Common myeloid progenitor, CD34-positive (primary cell): ENCODE measurements at regions not wholly inside any gene's neighbourhood (a gene's known extent, or its start where the extent isn't known, plus 50 kb on each side); places are given as distances from the start of the nearest gene placed in this dataset.

ENCODE experiments used
- CTCF ChIA-PET: fragments of 350-600 bp; sonication (Branson Sonifier 250); formaldehyde crosslinking; loops from one replicate; lab custom pipeline; 2021; ENCODE audit warnings: antibody characterized with exemption; lab: Charles Lee
- POLR2A ChIA-PET: fragments of 350-600 bp; sonication (Branson Sonifier 250); formaldehyde crosslinking; loops from one replicate; lab custom pipeline; 2021; ENCODE audit warnings: antibody characterized with exemption; lab: Charles Lee
- DNase-seq, 3 donors: peaks; one replicate each; pipeline versions ENCODE4 v3.0.0 to v3.0.0-alpha.2; 2013
- H3K27ac ChIP-seq, 2 experiments: 1 replicate in 1 of 2; 2 replicates in 1 of 2; pipeline ENCODE4 v1.7.0; 2013; ENCODE audit warnings: inconsistent platforms in 2 of 2, low read length in 2 of 2, mild to moderate bottlenecking in 2 of 2, low read depth in 1 of 2, moderate library complexity in 1 of 2; ENCODE audit not compliant: severe bottlenecking in 2 of 2, insufficient read depth in 1 of 2, poor library complexity in 1 of 2
- H3K27me3 ChIP-seq, 5 experiments: replicated peaks in 2 of 5; 1 replicate in 3 of 5; 2 replicates in 2 of 5; pipeline versions ENCODE4 v1.6.1 to v1.7.0; 2013; ENCODE audit warnings: low read length in 4 of 5, mild to moderate bottlenecking in 2 of 5, moderate library complexity in 2 of 5, inconsistent platforms in 1 of 5; ENCODE audit not compliant: insufficient read depth in 5 of 5, control insufficient read depth in 4 of 5
- H3K36me3 ChIP-seq, 4 experiments: 1 replicate in 2 of 4; 2 replicates in 2 of 4; pipeline versions ENCODE4 v1.6.1 to v1.7.0; 2013; ENCODE audit warnings: low read length in 3 of 4, control low read depth in 1 of 4, mild to moderate bottlenecking in 1 of 4; ENCODE audit not compliant: control insufficient read depth in 4 of 4, insufficient read depth in 4 of 4
- H3K4me1 ChIP-seq, 4 experiments: 1 replicate in 3 of 4; 2 replicates in 1 of 4; pipeline versions ENCODE4 v1.6.1 to v1.7.1; 2013; ENCODE audit warnings: low read length in 3 of 4, mild to moderate bottlenecking in 3 of 4, control low read depth in 1 of 4, inconsistent platforms in 1 of 4, moderate library complexity in 1 of 4; ENCODE audit not compliant: control insufficient read depth in 4 of 4, insufficient read depth in 4 of 4; ENCODE audit errors: control extremely low read depth in 1 of 4
- H3K4me3 ChIP-seq, 7 experiments: 1 replicate in 4 of 7; 2 replicates in 3 of 7; pipeline versions ENCODE4 v1.5.1 to v1.7.0; 2013; ENCODE audit warnings: mild to moderate bottlenecking in 7 of 7, low read length in 6 of 7, moderate library complexity in 6 of 7, inconsistent platforms in 2 of 7, low read depth in 2 of 7, control low read depth in 1 of 7; ENCODE audit not compliant: insufficient read depth in 4 of 7, control insufficient read depth in 1 of 7; ENCODE audit errors: extremely low read depth in 1 of 7
- H3K9me3 ChIP-seq, 5 experiments: 1 replicate in 4 of 5; 2 replicates in 1 of 5; pipeline versions ENCODE4 v1.6.1 to v1.7.1; 2013; ENCODE audit warnings: low read length in 4 of 5, mild to moderate bottlenecking in 2 of 5, inconsistent platforms in 1 of 5, low read depth in 1 of 5, moderate library complexity in 1 of 5; ENCODE audit not compliant: control insufficient read depth in 4 of 5, insufficient read depth in 2 of 5; ENCODE audit errors: control extremely low read depth in 1 of 5
- WGBS: methylation state at CpG from one replicate; pipeline ENCODE4 v1.1.5; 2013; ENCODE audit not compliant: insufficient coverage; 5-methylcytosine and 5-hydroxymethylcytosine counted together

DNA sequence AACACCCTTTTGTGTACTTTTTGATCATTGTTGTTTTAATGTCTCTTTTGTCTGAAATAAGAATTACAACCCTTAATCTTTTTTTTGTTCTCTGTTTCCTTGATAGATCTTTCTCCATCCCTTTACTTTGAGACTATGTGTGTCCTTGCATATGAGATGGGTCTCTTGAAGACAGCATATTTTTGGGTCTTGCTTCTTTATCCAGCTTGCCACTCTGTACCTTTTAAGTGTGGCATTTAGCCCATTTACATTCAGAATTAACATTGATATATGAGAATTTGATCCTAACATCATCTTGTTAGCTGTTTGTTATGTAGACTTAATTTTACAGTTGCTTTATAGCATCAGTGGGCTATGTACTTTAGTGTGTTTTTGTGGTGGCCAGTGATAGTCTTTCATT is 382.5 kb downstream of the MED10 start:
- ChIA-PET POLR2A (no interaction called here), CTCF (no interaction called here)

DNA sequence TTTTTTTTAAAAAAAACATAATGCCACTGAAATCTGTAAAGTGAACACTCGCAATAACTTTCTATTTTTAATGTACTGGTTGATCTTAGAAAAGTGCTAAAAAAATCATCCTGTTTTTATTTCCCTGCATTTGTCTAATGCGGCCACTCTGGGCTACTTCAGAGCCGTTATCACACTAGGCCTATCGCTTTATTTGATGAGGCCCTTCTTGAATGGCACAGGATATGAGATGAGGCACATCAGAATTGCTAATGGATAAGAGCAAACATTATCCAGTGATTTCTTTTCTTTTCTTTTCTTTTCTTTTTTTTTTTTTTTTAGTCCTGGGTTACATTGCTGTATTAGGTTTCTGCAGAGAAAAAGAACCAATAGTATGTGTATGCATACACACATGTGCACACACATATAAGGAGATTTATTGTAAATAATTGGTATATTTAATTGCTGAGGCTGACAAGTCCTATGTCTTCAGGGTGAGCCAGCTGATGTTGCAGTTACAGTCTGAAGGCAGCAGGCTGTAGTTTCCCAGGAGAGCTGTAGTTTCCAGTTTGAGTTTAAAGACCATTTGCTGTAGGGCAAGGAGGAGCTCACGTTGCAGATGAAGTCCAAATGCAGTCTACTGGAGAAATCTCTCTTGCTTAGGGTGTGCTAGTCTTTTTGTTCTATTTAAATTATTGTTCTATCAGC is 391.7 kb downstream of the MED10 start:
- H3K4me3 ChIP-seq: no peak overlapping the region
- H3K27me3 ChIP-seq: no peaks in the 10 kb centered on the region
- no peaks in the 10 kb centered on the region for H3K36me3 ChIP-seq
- ChIA-PET POLR2A (no interaction called here), CTCF (no interaction called here)
- no peaks in the 10 kb centered on the region for H3K9me3 ChIP-seq
- H3K27ac ChIP-seq: no peak overlapping the region
- no peaks in the 10 kb centered on the region for H3K4me1 ChIP-seq
- WGBS: 93% methylated on average over 5 of the region's 5 CpGs
- DNase-seq: no peak

More for the DNA sequence above, 382.5 kb downstream of the MED10 start:
- DNase-seq: no peak
- Histone ChIP-seq H3K4me1 (no peaks in the 10 kb centered on the region), H3K27ac (no peak overlapping the region), H3K9me3 (peaks cover 0 to 9% (median 0%) of the 10 kb centered on the region in 5 experiments), H3K27me3 (no peaks in the 10 kb centered on the region), H3K36me3 (no peaks in the 10 kb centered on the region), H3K4me3 (no peak overlapping the region)

DNA sequence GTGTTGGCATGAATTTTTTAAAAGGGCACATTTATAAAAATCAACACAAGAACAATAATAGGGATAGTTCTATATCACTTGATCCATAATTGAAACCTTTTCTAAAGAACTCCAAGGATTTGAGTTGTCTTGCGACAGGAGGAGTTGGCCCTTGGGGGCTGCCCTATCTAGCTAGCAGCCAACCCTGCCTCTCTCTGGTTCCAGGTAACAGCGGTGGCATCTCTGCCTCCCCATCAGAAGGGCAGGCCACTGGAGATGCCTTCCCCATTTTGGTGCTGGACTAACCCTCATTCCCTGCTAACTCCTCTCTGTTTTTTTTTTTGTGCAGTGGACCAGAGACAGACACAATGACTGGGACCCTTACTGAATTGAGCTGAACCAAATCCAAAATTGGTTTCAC is 393.0 kb downstream of the MED10 start:
- ChIA-PET POLR2A (no interaction called here), CTCF (no interaction called here)

DNA sequence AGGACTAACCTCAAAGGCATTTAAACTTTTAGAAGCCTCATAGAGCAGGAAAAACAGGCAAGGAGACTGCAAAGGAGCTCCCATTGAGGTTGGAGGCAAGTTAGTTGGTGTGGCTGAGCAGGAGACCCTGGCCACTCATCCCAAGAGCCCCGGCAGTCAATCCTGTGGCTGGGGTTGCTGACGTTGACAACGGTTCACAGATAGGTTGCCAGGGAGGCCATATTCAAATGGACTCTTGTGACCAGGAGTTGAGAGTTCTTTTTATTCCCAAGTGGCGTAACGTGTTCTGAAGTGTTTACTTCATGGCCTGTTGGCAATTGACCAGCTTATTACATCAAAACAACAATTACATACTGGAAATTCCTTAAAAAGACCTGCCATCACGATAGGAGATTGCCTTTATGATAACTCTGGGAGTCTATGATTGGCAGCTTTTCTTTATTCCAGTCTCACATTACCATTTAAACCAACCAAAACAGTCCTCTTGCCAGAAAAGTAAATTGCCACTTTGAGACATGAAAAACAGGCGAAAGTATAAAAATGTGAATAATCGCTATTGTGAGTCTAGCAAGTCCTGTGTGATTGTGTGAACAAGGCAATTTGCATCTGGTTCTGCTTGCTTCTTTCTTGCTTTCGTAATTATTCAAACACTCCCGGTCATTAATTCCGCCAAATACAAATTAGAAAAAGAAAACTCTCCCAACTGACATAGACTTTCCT is 394.9 kb downstream of the MED10 start:
- no peak overlapping the region for H3K27ac ChIP-seq

More for the DNA sequence above, 393.0 kb downstream of the MED10 start:
- no peaks in the 10 kb centered on the region for H3K27me3 ChIP-seq
- no peak overlapping the region for H3K4me3 ChIP-seq
- no peaks in the 10 kb centered on the region for H3K4me1 ChIP-seq
- no peak for DNase-seq
- no peaks in the 10 kb centered on the region for H3K9me3 ChIP-seq
- H3K27ac ChIP-seq: no peak overlapping the region
- H3K36me3 ChIP-seq: no peaks in the 10 kb centered on the region
- 100% methylated on average over 2 of the region's 2 CpGs for WGBS

DNA sequence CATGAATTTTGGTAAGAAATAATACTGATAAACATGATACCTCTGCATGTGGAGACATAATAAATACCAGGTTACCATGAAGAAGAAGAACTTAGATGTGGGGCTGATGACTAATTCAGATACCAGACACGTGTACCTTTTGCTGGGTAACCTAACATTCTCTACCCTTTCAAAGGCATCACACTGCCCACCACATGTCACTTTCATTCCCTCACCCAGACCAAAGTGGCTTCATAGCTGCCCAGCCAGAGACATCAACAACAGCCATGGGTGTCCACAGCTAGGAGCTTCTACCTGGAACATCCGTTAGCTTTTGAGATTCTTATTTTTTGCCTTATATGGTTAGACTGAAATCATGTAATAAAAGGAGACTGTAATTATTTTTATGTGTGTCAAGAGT is 396.8 kb downstream of the MED10 start:
- Histone ChIP-seq H3K4me1 (no peaks in the 10 kb centered on the region), H3K27ac (no peak overlapping the region), H3K36me3 (no peaks in the 10 kb centered on the region), H3K9me3 (no peaks in the 10 kb centered on the region), H3K4me3 (no peak overlapping the region), H3K27me3 (no peaks in the 10 kb centered on the region)
- ChIA-PET POLR2A (no interaction called here), CTCF (no interaction called here)
- WGBS: 86% methylated on average over 1 of the region's 2 CpGs
- no peak for DNase-seq

More for the DNA sequence above, 394.9 kb downstream of the MED10 start:
- DNase-seq: no peak
- Histone ChIP-seq H3K4me1 (no peaks in the 10 kb centered on the region), H3K36me3 (no peaks in the 10 kb centered on the region), H3K27me3 (no peaks in the 10 kb centered on the region), H3K4me3 (no peak overlapping the region), H3K9me3 (no peaks in the 10 kb centered on the region)
- ChIA-PET CTCF (no interaction called here), POLR2A (no interaction called here)
- 97% methylated on average over 11 of the region's 11 CpGs for WGBS

DNA sequence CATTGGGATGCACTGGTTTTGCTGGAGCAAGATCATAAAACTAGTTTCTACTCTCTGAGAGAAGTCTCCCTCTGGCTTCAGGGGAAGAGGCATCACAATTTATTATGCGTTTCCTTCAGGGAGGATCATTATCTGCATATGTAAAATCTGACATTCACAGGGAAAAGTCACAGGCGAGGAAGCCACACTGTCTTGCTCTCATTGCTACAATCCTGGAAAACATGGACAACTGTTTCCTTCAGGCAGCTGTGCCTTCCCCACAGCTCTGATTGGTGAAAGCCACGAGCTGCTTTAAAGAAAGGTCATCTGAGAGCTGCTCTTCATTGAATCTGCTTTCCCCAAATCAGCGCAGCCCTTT is 397.8 kb downstream of the MED10 start:
- POLR2A ChIA-PET: no interaction called here

DNA sequence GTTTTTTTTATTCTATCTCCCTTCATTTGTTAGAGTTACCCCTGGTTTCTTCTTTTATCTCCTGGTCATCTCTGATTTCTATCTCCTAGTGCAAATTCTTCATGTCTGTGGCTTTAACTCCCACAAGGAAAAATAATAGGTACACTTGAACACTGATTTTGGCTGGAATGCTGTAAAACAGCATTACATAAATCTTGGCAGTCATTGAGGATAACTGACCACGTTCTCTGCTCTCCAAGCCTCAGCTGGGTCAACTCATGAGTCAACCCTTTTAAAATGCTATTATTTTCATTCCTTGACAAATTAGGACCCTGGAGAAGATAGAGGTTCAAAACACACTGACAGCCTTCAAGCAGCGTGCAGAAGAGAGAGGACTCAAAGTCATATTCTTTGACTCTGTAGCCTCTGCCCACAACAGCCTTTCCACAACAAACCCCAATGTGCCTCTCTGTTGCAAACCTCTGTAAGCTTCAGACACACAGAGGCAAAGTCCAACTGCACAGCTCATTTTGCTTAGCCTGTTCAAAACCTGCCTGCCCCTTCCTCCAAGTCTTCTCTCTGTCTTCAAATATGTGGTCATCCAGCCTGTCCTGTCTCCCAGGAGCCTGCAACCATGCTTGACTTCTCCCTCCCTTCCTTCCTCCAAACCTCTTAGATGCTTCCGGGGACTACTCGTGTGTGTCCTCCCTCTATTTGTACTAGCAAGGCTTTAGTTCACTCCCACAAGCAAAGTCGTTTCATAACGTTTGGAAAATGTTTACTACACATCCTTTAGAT is 398.4 kb downstream of the MED10 start:
- ChIA-PET POLR2A (no interaction called here), CTCF (no interaction called here)
- 64% methylated on average over 6 of the region's 6 CpGs for WGBS
- Histone ChIP-seq H3K27me3 (no peaks in the 10 kb centered on the region), H3K4me1 (no peaks in the 10 kb centered on the region), H3K27ac (no peak overlapping the region), H3K9me3 (no peaks in the 10 kb centered on the region), H3K36me3 (no peaks in the 10 kb centered on the region), H3K4me3 (no peak overlapping the region)
- no peak for DNase-seq

More for the DNA sequence above, 397.8 kb downstream of the MED10 start:
- H3K4me3 ChIP-seq: no peak overlapping the region
- WGBS: 59% methylated on average over 3 of the region's 4 CpGs
- no peaks in the 10 kb centered on the region for H3K4me1 ChIP-seq
- H3K27ac ChIP-seq: no peak overlapping the region
- H3K36me3 ChIP-seq: no peaks in the 10 kb centered on the region
- CTCF ChIA-PET: no interaction called here
- H3K27me3 ChIP-seq: no peaks in the 10 kb centered on the region
- no peak for DNase-seq
- no peaks in the 10 kb centered on the region for H3K9me3 ChIP-seq
